Activated CD4-positive, CD25-positive, alpha-beta regulatory T cell treated with anti-CD3 and anti-CD28 coated beads, Interleukin-2, amount 50 U/mL, for 24 hours (primary cell): ENCODE measurements at regions not wholly inside any gene's neighbourhood (a gene's known extent, or its start where the extent isn't known, plus 50 kb on each side); places are given as distances from the start of the nearest gene placed in this dataset.
"Not testable (repeated sequence)": the region's sequence is repeated elsewhere in the genome, so short reads cannot be mapped to it uniquely, and the experiment has no call there.

Experiments
- ATAC-seq, 2 donors: fragments of 150-1000 bp; cut with Tn5 transposase; one replicate each; pipeline ENCODE4 v1.10.0; 2021; ENCODE audit warnings: mild to moderate bottlenecking in 1 of 2, moderate library complexity in 1 of 2

- no peak for ATAC-seq
These were observed 413.0 kb upstream of the CDH9 start for GRCh38 chr5:27451377-27451776.

- ATAC-seq = no peak
These were observed 412.2 kb upstream of the CDH9 start for GRCh38 chr5:27450607-27451006.

GRCh38 chr5:27439383-27439782 is 401.0 kb upstream of the CDH9 start:
- not testable (repeated sequence) for ATAC-seq

GRCh38 chr5:27437594-27438200 is 399.3 kb upstream of the CDH9 start:
- ATAC-seq = no peak

- ATAC-seq = no peak
These were observed 395.9 kb upstream of the CDH9 start for GRCh38 chr5:27434335-27434734.

GRCh38 chr5:27414099-27414498 is 375.7 kb upstream of the CDH9 start:
- ATAC-seq = no peak

GRCh38 chr5:27412384-27412783 is 374.0 kb upstream of the CDH9 start:
- ATAC-seq = no peak

- no peak for ATAC-seq
These were observed 367.6 kb upstream of the CDH9 start for GRCh38 chr5:27406020-27406419.

- ATAC-seq = no peak
These were observed 365.0 kb upstream of the CDH9 start for GRCh38 chr5:27403243-27403882.

GRCh38 chr5:27402828-27403227 is 364.4 kb upstream of the CDH9 start:
- ATAC-seq = no peak

GRCh38 chr5:27396998-27397397 is 358.6 kb upstream of the CDH9 start:
- no peak for ATAC-seq

- no peak for ATAC-seq
These were observed 354.3 kb upstream of the CDH9 start for GRCh38 chr5:27392716-27393115.

- ATAC-seq = no peak
These were observed 351.3 kb upstream of the CDH9 start for GRCh38 chr5:27389696-27390095.

- ATAC-seq = no peak
These were observed 350.4 kb upstream of the CDH9 start for GRCh38 chr5:27388755-27389154.

- no peak for ATAC-seq
These were observed 349.2 kb upstream of the CDH9 start for GRCh38 chr5:27387535-27388073.

- ATAC-seq = no peak
These were observed 343.3 kb upstream of the CDH9 start for GRCh38 chr5:27381686-27382085.

- no peak for ATAC-seq
These were observed 339.2 kb upstream of the CDH9 start for GRCh38 chr5:27377626-27378025.

GRCh38 chr5:27353970-27354369 is 315.6 kb upstream of the CDH9 start:
- no peak for ATAC-seq

- ATAC-seq = no peak
These were observed 315.2 kb upstream of the CDH9 start for GRCh38 chr5:27353540-27353939.

GRCh38 chr5:27341342-27341741 is 303.0 kb upstream of the CDH9 start:
- ATAC-seq = no peak

GRCh38 chr5:27336817-27337216 is 298.4 kb upstream of the CDH9 start:
- no peak for ATAC-seq

GRCh38 chr5:27328480-27328879 is 290.1 kb upstream of the CDH9 start:
- ATAC-seq = no peak

- no peak for ATAC-seq
These were observed 287.1 kb upstream of the CDH9 start for GRCh38 chr5:27325513-27325912.

- ATAC-seq = no peak
These were observed 280.3 kb upstream of the CDH9 start for GRCh38 chr5:27318701-27319100.

- no peak for ATAC-seq
These were observed 277.9 kb upstream of the CDH9 start for GRCh38 chr5:27316271-27316650.
